A549 (cell line): ENCODE measurements at regions not wholly inside any gene's neighbourhood (a gene's known extent, or its start where the extent isn't known, plus 50 kb on each side); places are given as distances from the start of the nearest gene placed in this dataset.

Experiments
- ATAC-seq, 2 experiments: fragments of 200-7000 bp in 1 of 2; fragments of >200 bp in 1 of 2; cut with Nextera tagmentation in 1 of 2; cut with Tn5 transposase in 1 of 2; 3 replicates each; pipeline versions ENCODE4 v1.8.0 to v1.9.1; 2018 to 2020; ENCODE audit warnings: mild to moderate bottlenecking in 1 of 2, moderate library complexity in 1 of 2
- CTCF ChIA-PET: fragments of 300-600 bp; sonication (Branson Sonifier 250); formaldehyde crosslinking; extraction: SDS; loops from one replicate; lab custom pipeline; 2021; ENCODE audit warnings: antibody characterized with exemption, inconsistent platforms; lab: Yijun Ruan, JAX
- POLR2A ChIA-PET: fragments of 350-600 bp; formaldehyde crosslinking; extraction: SDS; loops from one replicate; lab custom pipeline; 2021; ENCODE audit warnings: antibody characterized with exemption, inconsistent platforms; lab: Yijun Ruan, JAX
- DNase-seq, 2 experiments: peaks; one replicate each; pipeline versions ENCODE4 v3.0.0 to v3.0.0-alpha.2; 2011 to 2016; ENCODE audit warnings: low read depth in 1 of 2, low spot score in 1 of 2
- FAIRE-seq: peaks from 2 replicates; lab custom pipeline; 2011; peaks lifted over from hg19 to GRCh38; lab: Jason Lieb, UNC
- H3K27ac ChIP-seq, 2 experiments: fragments of >200 bp; sonication (Bioruptor Twin); formaldehyde crosslinking; 3 replicates each; pipeline ENCODE4 v1.5.1; 2016 to 2017
- H3K4me1 ChIP-seq: fragments of >200 bp; sonication (Bioruptor Twin); formaldehyde crosslinking; 3 replicates; pipeline ENCODE4 v1.6.1; 2016
- H3K4me2 ChIP-seq: fragments of >200 bp; sonication (Bioruptor Twin); formaldehyde crosslinking; 3 replicates; pipeline ENCODE4 v1.6.1; 2016
- H3K4me3 ChIP-seq: fragments of >200 bp; sonication (Bioruptor Twin); formaldehyde crosslinking; 3 replicates; pipeline ENCODE4 v1.5.1; 2016
- H3K9me3 ChIP-seq: fragments of >200 bp; sonication (Bioruptor Twin); formaldehyde crosslinking; 3 replicates; pipeline ENCODE4 v1.6.1; 2016
- BHLHE40 ChIP-seq: IDR thresholded peaks from 2 replicates; pipeline ENCODE4 v1.6.1; 2012; ENCODE audit warnings: low read depth, low read length, inconsistent platforms
- CHD4 ChIP-seq: fragments of 200-600 bp; sonication (generic); IDR thresholded peaks from 2 replicates; pipeline ENCODE4 v1.6.1; 2016; ENCODE audit warnings: antibody characterized with exemption, mild to moderate bottlenecking, borderline replicate concordance
- EHF ChIP-seq: fragments of 250-450 bp; sonication (Bioruptor Pico); IDR thresholded peaks from 2 replicates; pipeline ENCODE4 v1.5.0; 2020; ENCODE audit warnings: mild to moderate bottlenecking
- ESRRA ChIP-seq: fragments of 150-350 bp; IDR thresholded peaks from 2 replicates; pipeline ENCODE4 v1.6.1; 2014; ENCODE audit warnings: mild to moderate bottlenecking, low read length, borderline replicate concordance
- FOSL2 ChIP-seq, 2 experiments: fragments of 450-650 bp in 1 of 2; fragments of >200 bp in 1 of 2; sonication (Bioruptor Twin) in 1 of 2; formaldehyde crosslinking; IDR thresholded peaks; 2 replicates each; pipeline versions ENCODE4 v1.5.0 to v1.6.1; 2016 to 2020; ENCODE audit warnings: mild to moderate bottlenecking in 1 of 2, moderate library complexity in 1 of 2
- GATA3 ChIP-seq: IDR thresholded peaks from 2 replicates; pipeline ENCODE4 v1.6.1; 2012; ENCODE audit warnings: borderline replicate concordance
- HDAC2 ChIP-seq: fragments of 200-600 bp; sonication (generic); IDR thresholded peaks from 2 replicates; pipeline ENCODE4 v1.6.1; 2016
- HOXB13 ChIP-seq: fragments of 250-450 bp; sonication (Bioruptor Pico); IDR thresholded peaks from 2 replicates; pipeline ENCODE4 v1.5.0; 2020; ENCODE audit warnings: low read depth, mild to moderate bottlenecking, moderate library complexity
- MAFK ChIP-seq: fragments of 450-650 bp; IDR thresholded peaks from 2 replicates; pipeline ENCODE4 v1.6.1; 2014; ENCODE audit not compliant: partially characterized antibody
- NFE2L2 ChIP-seq: fragments of 150-350 bp; conservative IDR thresholded peaks from 2 replicates; pipeline ENCODE4 v1.6.1; 2014; ENCODE audit warnings: low read length
- NPAS2 ChIP-seq: fragments of 250-450 bp; sonication (Bioruptor Pico); IDR thresholded peaks from 2 replicates; pipeline ENCODE4 v1.8.0; 2022; ENCODE audit warnings: mild to moderate bottlenecking, moderate library complexity, borderline replicate concordance
- NR3C1 ChIP-seq: fragments of >200 bp; sonication (Bioruptor Twin); formaldehyde crosslinking; IDR thresholded peaks from 3 replicates; pipeline ENCODE4 v1.6.1; 2017
- PHF8 ChIP-seq: fragments of 200-600 bp; sonication (generic); IDR thresholded peaks from 2 replicates; pipeline ENCODE4 v1.6.1; 2016; ENCODE audit warnings: low read depth, mild to moderate bottlenecking, antibody characterized with exemption, moderate library complexity, borderline replicate concordance
- RARB ChIP-seq: fragments of 250-450 bp; sonication (Bioruptor Pico); IDR thresholded peaks from 2 replicates; pipeline ENCODE4 v1.8.0; 2021; ENCODE audit warnings: mild to moderate bottlenecking, moderate library complexity
- RCOR1 ChIP-seq: fragments of 150-350 bp; IDR thresholded peaks from 2 replicates; pipeline ENCODE4 v1.6.1; 2014; ENCODE audit warnings: antibody characterized with exemption, low read length, low read depth
- RNF2 ChIP-seq: fragments of 200-600 bp; sonication (generic); IDR thresholded peaks from 2 replicates; pipeline ENCODE4 v1.6.1; 2016; ENCODE audit warnings: low read depth, mild to moderate bottlenecking, antibody characterized with exemption, moderate library complexity, borderline replicate concordance
- SREBF2 ChIP-seq: fragments of 450-650 bp; IDR thresholded peaks from 2 replicates; pipeline ENCODE4 v1.6.1; 2014; ENCODE audit warnings: mild to moderate bottlenecking, moderate library complexity
- TFCP2L1 ChIP-seq: fragments of 250-450 bp; sonication (Bioruptor Pico); IDR thresholded peaks from 2 replicates; pipeline ENCODE4 v1.5.0; 2021; ENCODE audit warnings: mild to moderate bottlenecking
- ZC3H11A ChIP-seq: fragments of 450-650 bp; IDR thresholded peaks from 2 replicates; pipeline ENCODE4 v1.6.1; 2014; ENCODE audit warnings: antibody characterized with exemption, mild to moderate bottlenecking
- WGBS: methylation state at CpG from one replicate; pipeline ENCODE4 v1.1.6; 2017; ENCODE audit errors: missing lambda C conversion rate; 5-methylcytosine and 5-hydroxymethylcytosine counted together
- TF ChIP-seq, protein P1 (sequence below): IDR thresholded peaks from 2 replicates; pipeline ENCODE4 v1.6.1; 2012
- TF ChIP-seq, protein P2 (sequence below): fragments of >200 bp; sonication (Bioruptor Twin); formaldehyde crosslinking; IDR thresholded peaks from 3 replicates; pipeline ENCODE4 v1.6.1; 2016
- TF ChIP-seq, protein P3 (sequence below): fragments of 200-600 bp; sonication (generic); IDR thresholded peaks from 2 replicates; pipeline ENCODE4 v1.6.1; 2016; ENCODE audit warnings: antibody characterized with exemption, mild to moderate bottlenecking, moderate library complexity
- TF ChIP-seq, protein P4 (sequence below): IDR thresholded peaks from 2 replicates; pipeline ENCODE4 v1.6.1; 2012; ENCODE audit warnings: low read depth, borderline replicate concordance
- TF ChIP-seq, protein P5 (sequence below): fragments of 450-650 bp; IDR thresholded peaks from 2 replicates; pipeline ENCODE4 v1.6.1; 2014; ENCODE audit warnings: antibody characterized with exemption

DNA sequence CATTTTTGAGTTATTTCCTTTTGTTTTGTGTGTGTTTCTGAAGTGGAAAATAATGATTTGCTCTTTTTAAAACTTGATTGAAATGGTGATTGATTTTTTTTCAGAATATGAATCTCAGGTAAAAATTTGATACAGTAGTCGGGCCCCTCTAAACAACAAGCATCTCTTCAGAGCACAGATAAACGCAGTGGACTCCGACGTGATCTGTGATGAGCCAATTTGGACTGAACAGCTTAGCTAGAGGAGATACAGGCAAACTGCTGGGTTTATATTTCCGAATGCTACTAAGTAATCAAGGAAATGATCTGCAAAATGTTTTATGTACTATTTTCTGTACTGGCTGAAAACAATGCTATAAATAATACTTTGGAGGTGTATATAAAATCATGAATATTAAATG is 705.7 kb upstream of the RGS18 start:
- ATAC-seq (no peak), FAIRE-seq (no peak), DNase-seq (no peak)
- no peaks in the 10 kb centered on the region for H3K9me3 ChIP-seq
- no peaks in the 10 kb centered on the region for H3K4me1 ChIP-seq
- 61% methylated on average over 5 of the region's 5 CpGs for WGBS
- CTCF ChIA-PET = no interaction called here
- no peak overlapping the region for H3K27ac ChIP-seq
- H3K4me2 ChIP-seq = no peak overlapping the region
- POLR2A ChIA-PET = no interaction called here
- TF ChIP-seq, protein P1, sequence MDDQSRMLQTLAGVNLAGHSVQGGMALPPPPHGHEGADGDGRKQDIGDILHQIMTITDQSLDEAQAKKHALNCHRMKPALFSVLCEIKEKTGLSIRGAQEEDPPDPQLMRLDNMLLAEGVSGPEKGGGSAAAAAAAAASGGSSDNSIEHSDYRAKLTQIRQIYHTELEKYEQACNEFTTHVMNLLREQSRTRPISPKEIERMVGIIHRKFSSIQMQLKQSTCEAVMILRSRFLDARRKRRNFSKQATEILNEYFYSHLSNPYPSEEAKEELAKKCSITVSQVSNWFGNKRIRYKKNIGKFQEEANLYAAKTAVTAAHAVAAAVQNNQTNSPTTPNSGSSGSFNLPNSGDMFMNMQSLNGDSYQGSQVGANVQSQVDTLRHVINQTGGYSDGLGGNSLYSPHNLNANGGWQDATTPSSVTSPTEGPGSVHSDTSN = no peak
- TF ChIP-seq FOSL2 (IDR thresholded peaks at IDR 0.05) = no peak
- no peak for TF ChIP-seq FOSL2 (CRISPR knock-in tag; IDR thresholded peaks at IDR 0.05)
- TF ChIP-seq, protein P2, sequence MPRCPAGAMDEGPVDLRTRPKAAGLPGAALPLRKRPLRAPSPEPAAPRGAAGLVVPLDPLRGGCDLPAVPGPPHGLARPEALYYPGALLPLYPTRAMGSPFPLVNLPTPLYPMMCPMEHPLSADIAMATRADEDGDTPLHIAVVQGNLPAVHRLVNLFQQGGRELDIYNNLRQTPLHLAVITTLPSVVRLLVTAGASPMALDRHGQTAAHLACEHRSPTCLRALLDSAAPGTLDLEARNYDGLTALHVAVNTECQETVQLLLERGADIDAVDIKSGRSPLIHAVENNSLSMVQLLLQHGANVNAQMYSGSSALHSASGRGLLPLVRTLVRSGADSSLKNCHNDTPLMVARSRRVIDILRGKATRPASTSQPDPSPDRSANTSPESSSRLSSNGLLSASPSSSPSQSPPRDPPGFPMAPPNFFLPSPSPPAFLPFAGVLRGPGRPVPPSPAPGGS = no peak
- TF ChIP-seq, protein P3, sequence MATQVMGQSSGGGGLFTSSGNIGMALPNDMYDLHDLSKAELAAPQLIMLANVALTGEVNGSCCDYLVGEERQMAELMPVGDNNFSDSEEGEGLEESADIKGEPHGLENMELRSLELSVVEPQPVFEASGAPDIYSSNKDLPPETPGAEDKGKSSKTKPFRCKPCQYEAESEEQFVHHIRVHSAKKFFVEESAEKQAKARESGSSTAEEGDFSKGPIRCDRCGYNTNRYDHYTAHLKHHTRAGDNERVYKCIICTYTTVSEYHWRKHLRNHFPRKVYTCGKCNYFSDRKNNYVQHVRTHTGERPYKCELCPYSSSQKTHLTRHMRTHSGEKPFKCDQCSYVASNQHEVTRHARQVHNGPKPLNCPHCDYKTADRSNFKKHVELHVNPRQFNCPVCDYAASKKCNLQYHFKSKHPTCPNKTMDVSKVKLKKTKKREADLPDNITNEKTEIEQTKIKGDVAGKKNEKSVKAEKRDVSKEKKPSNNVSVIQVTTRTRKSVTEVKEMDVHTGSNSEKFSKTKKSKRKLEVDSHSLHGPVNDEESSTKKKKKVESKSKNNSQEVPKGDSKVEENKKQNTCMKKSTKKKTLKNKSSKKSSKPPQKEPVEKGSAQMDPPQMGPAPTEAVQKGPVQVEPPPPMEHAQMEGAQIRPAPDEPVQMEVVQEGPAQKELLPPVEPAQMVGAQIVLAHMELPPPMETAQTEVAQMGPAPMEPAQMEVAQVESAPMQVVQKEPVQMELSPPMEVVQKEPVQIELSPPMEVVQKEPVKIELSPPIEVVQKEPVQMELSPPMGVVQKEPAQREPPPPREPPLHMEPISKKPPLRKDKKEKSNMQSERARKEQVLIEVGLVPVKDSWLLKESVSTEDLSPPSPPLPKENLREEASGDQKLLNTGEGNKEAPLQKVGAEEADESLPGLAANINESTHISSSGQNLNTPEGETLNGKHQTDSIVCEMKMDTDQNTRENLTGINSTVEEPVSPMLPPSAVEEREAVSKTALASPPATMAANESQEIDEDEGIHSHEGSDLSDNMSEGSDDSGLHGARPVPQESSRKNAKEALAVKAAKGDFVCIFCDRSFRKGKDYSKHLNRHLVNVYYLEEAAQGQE = no peak
- TF ChIP-seq NPAS2 = no peak
- no peak for TF ChIP-seq RARB
- TF ChIP-seq ZC3H11A = no peak
- no peak for TF ChIP-seq RCOR1
- TF ChIP-seq ESRRA = no peak
- TF ChIP-seq RNF2 = no peak
- TF ChIP-seq EHF = no peak
- TF ChIP-seq, protein P4, sequence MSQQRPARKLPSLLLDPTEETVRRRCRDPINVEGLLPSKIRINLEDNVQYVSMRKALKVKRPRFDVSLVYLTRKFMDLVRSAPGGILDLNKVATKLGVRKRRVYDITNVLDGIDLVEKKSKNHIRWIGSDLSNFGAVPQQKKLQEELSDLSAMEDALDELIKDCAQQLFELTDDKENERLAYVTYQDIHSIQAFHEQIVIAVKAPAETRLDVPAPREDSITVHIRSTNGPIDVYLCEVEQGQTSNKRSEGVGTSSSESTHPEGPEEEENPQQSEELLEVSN = no peak
- no peak for TF ChIP-seq CHD4
- no peak for TF ChIP-seq SREBF2
- no peak overlapping the region for H3K4me3 ChIP-seq

DNA sequence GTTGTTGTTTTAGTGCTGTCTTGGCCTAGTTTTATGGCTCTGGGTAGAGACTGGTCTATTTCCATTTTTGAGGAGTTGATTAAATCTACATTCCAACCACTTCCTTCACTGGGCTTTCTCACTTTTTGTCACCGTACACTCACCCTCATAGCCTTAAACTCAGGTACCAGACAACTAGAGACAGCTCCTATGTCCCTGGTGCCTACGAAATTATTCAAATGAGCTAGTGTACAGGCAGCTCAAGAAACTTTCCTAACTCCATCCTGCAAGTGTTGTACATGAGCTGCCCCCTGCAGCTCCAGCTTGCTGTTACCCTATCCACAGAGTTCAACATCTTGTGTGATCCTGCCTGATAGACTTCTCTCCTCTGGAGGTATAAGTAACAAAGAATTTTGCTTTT is 704.8 kb upstream of the RGS18 start:
- POLR2A ChIA-PET = no interaction called here
- 47% methylated on average over 2 of the region's 2 CpGs for WGBS
- H3K27ac ChIP-seq = no peak overlapping the region
- CTCF ChIA-PET = interaction anchor here (0.6 kb wide), 1 partner anchor 242 kb away, joined by 3 read pairs; no protein-coding TSS in a partner anchor
- DNase-seq (no peak), ATAC-seq (no peak), FAIRE-seq (no peak)
- no peak overlapping the region for H3K4me2 ChIP-seq
- H3K4me1 ChIP-seq = no peaks in the 10 kb centered on the region
- no peak overlapping the region for H3K4me3 ChIP-seq
- H3K9me3 ChIP-seq = no peaks in the 10 kb centered on the region
- TF ChIP-seq TFCP2L1 (CRISPR knock-in tag) = no peak
- TF ChIP-seq HOXB13 (CRISPR knock-in tag) = no peak
- TF ChIP-seq PHF8 = no peak
- no peak for TF ChIP-seq SREBF2
- TF ChIP-seq NR3C1 = no peak
- TF ChIP-seq, protein P5, sequence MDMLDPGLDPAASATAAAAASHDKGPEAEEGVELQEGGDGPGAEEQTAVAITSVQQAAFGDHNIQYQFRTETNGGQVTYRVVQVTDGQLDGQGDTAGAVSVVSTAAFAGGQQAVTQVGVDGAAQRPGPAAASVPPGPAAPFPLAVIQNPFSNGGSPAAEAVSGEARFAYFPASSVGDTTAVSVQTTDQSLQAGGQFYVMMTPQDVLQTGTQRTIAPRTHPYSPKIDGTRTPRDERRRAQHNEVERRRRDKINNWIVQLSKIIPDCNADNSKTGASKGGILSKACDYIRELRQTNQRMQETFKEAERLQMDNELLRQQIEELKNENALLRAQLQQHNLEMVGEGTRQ = no peak
- no peak for TF ChIP-seq NPAS2
- no peak for TF ChIP-seq HDAC2
- TF ChIP-seq GATA3 = no peak
- no peak for TF ChIP-seq BHLHE40
- TF ChIP-seq MAFK = no peak
- TF ChIP-seq NFE2L2 = no peak
- TF ChIP-seq ESRRA = no peak
